ENCODE measurements at regions not wholly inside any gene's neighbourhood (a gene's known extent, or its start where the extent isn't known, plus 50 kb on each side); places are given as distances from the start of the nearest gene placed in this dataset.
"Not testable (repeated sequence)": the region's sequence is repeated elsewhere in the genome, so short reads cannot be mapped to it uniquely, and the experiment has no call there.

DNA sequence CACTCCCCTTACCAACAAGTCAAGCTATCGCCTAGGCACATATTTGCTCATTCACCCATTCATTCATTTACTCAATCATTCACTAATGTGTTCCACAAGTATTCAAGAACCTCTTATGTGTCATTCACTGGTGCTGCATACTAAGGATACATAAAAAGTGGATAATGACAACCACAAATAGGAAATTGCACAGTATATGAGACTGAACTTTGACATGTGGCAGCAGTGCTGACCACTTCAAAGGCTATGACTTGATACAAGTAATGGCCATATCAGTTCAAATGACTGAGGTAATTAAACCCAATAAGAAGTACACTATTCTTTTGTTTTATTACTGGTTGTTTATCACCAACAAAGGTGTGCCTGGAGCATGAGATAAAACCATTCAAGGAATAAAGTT lies 282.5 kb downstream of the KLHL13 start:
- intact Hi-C loops (cut with micrococcal nuclease), result no loop called here
- TF ChIP-seq, protein P1, sequence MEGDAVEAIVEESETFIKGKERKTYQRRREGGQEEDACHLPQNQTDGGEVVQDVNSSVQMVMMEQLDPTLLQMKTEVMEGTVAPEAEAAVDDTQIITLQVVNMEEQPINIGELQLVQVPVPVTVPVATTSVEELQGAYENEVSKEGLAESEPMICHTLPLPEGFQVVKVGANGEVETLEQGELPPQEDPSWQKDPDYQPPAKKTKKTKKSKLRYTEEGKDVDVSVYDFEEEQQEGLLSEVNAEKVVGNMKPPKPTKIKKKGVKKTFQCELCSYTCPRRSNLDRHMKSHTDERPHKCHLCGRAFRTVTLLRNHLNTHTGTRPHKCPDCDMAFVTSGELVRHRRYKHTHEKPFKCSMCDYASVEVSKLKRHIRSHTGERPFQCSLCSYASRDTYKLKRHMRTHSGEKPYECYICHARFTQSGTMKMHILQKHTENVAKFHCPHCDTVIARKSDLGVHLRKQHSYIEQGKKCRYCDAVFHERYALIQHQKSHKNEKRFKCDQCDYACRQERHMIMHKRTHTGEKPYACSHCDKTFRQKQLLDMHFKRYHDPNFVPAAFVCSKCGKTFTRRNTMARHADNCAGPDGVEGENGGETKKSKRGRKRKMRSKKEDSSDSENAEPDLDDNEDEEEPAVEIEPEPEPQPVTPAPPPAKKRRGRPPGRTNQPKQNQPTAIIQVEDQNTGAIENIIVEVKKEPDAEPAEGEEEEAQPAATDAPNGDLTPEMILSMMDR (IDR thresholded peaks at IDR 0.05), result no peak
- Mint-ChIP-seq H3K4me3 (no peak overlapping the region), H3K27ac (no peak overlapping the region), H3K4me1 (ENCODE audit: low read depth) (no peaks in the 10 kb centered on the region), H3K27me3 (no peaks in the 10 kb centered on the region), H3K9me3 (no peaks in the 10 kb centered on the region), H3K36me3 (ENCODE audit: low read depth) (no peaks in the 10 kb centered on the region)
- DNase-seq (no peak), ATAC-seq (no peak)
- CTCF ChIA-PET, result no interaction called here
- POLR2A ChIA-PET, result no interaction called here

DNA sequence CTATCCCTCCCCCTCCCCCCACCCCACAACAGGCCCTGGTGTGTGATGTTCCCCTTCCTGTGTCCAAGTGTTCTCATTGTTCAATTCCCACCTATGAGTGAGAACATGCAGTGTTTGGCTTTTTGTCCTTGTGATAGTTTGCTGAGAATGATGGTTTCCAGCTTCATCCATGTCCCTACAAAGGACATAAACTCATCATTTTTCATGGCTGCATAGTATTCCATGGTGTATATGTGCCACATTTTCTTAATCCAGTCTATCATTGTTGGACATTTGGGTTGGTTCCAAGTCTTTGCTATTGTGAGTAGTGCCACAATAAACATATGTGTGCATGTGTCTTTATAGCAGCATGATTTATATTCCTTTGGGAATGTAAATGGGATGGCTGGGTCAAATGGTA lies 295.1 kb downstream of the KLHL13 start:
- POLR2A ChIA-PET; H3K9me3 Mint-ChIP-seq; intact Hi-C loops (cut with micrococcal nuclease); H3K4me3 Mint-ChIP-seq; H3K36me3 Mint-ChIP-seq (ENCODE audit: low read depth); H3K27me3 Mint-ChIP-seq; H3K27ac Mint-ChIP-seq; H3K4me1 Mint-ChIP-seq (ENCODE audit: low read depth); DNase-seq; CTCF ChIA-PET; ATAC-seq: not testable (repeated sequence)

DNA sequence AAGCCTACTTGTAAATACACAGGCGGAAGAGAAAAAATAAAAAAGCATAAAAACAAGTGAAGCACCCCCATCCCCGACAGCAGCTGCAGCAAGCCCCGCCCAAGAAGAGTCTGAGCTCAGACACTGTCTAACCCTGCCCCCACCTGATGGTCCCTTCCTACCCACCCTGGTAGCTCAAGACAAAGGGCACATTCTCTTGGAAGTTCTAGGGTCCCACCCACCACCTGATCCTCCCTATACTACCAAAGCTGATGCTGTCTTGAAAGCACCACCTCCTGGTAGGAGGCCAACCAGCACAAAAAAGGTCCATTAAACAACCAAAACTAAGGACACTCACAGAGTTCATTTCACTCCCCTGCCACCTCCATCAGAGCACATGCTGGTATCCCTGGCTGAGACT lies 308.2 kb downstream of the KLHL13 start:
- H3K27me3 Mint-ChIP-seq, result no peaks in the 10 kb centered on the region
- H3K36me3 Mint-ChIP-seq (ENCODE audit: low read depth), result no peaks in the 10 kb centered on the region
- H3K27ac Mint-ChIP-seq, result no peak overlapping the region
- intact Hi-C loops (cut with micrococcal nuclease), result no loop called here
- ChIA-PET POLR2A (no interaction called here), CTCF (no interaction called here)
- no peaks in the 10 kb centered on the region for H3K9me3 Mint-ChIP-seq
- ATAC-seq, result no peak
- H3K4me1 Mint-ChIP-seq (ENCODE audit: low read depth), result no peaks in the 10 kb centered on the region
- no peak overlapping the region for H3K4me3 Mint-ChIP-seq
- DNase-seq, result no peak
- TF ChIP-seq, protein P1 (IDR thresholded peaks at IDR 0.05), result no peak

DNA sequence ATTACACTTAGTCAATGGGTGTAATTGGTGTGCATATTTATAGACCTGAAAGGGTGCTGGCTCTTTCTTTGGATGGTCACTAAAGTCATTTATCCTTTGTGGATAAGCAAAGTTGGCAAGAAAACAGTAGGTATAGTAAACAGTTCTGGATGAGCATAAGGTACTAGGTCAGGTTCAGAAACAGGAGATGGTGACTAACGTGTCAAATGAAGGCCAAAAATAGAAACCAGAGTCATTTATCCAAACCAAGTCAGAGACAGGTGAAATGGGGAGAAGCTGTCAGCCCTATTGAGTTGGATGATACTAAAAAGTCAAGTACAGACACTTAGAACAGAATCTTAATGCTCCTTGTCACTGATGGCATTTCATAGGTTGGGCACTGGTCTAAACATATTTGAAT lies 313.1 kb downstream of the KLHL13 start:
- Mint-ChIP-seq H3K36me3 (ENCODE audit: low read depth) (no peaks in the 10 kb centered on the region), H3K27me3 (no peaks in the 10 kb centered on the region), H3K4me3 (no peak overlapping the region), H3K4me1 (ENCODE audit: low read depth) (no peaks in the 10 kb centered on the region), H3K27ac (no peak overlapping the region), H3K9me3 (no peaks in the 10 kb centered on the region)
- DNase-seq, result no peak
- intact Hi-C loops (cut with micrococcal nuclease), result no loop called here
- TF ChIP-seq, protein P1 (IDR thresholded peaks at IDR 0.05), result no peak
- no peak for ATAC-seq
- POLR2A ChIA-PET, result no interaction called here
- CTCF ChIA-PET, result no interaction called here

DNA sequence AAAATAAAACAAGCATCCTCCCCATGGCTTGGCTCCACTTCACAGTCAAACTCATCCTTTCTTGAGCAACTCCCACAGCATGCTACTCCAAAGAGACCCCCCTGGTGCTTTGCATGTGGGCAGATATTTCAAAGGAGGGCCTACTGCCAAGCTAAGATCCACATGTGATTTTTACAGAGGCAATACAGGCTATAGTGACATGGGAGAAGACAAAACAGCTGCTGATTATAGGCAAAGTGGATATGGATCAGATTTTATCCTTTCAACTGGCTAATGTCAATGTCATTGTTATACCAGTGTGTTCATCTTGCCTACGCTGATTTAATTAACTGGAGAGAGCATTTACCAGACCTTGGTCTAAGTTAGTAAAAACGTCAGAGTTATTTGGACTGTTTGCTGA lies 328.3 kb downstream of the KLHL13 start:
- Mint-ChIP-seq H3K27me3 (no peaks in the 10 kb centered on the region), H3K4me1 (ENCODE audit: low read depth) (no peaks in the 10 kb centered on the region), H3K9me3 (no peaks in the 10 kb centered on the region), H3K27ac (no peak overlapping the region), H3K36me3 (ENCODE audit: low read depth) (no peaks in the 10 kb centered on the region), H3K4me3 (no peak overlapping the region)
- TF ChIP-seq, protein P1 (IDR thresholded peaks at IDR 0.05), result no peak
- ATAC-seq (no peak), DNase-seq (no peak)
- CTCF ChIA-PET, result no interaction called here
- POLR2A ChIA-PET, result no interaction called here
- intact Hi-C loops (cut with micrococcal nuclease), result no loop called here

DNA sequence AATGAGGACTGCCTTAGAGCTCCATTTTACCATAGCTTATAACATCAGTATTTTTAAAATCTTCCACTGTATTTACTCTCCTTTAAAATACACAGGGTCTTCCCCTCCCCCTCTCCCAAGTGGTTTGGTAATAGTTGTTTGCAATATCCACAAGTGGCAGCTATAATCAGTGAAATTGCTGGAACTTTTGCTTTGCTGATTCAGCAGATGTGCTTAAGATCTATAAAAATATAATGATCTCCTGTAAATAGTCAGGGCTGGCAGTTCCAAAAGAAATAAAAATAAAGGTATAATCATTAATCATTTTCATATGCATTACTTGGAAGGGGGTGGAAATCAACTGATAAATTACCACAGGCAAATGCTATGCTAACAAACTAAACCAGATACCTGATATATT lies 345.2 kb downstream of the KLHL13 start:
- no peaks in the 10 kb centered on the region for H3K36me3 Mint-ChIP-seq (ENCODE audit: low read depth)
- intact Hi-C loops (cut with micrococcal nuclease), result no loop called here
- H3K4me3 Mint-ChIP-seq, result no peak overlapping the region
- H3K4me1 Mint-ChIP-seq (ENCODE audit: low read depth), result no peaks in the 10 kb centered on the region
- ATAC-seq, result no peak
- ChIA-PET POLR2A (no interaction called here), CTCF (no interaction called here)
- no peak for DNase-seq
- TF ChIP-seq, protein P1 (IDR thresholded peaks at IDR 0.05), result no peak
- no peaks in the 10 kb centered on the region for H3K9me3 Mint-ChIP-seq
- H3K27ac Mint-ChIP-seq, result no peak overlapping the region
- no peaks in the 10 kb centered on the region for H3K27me3 Mint-ChIP-seq

Data from activated CD8-positive, alpha-beta T cell treated with anti-CD3 and anti-CD28 coated beads for 36 hours (primary cell).